Fibroblast of skin of scalp (primary cell): ENCODE measurements at regions not wholly inside any gene's neighbourhood (a gene's known extent, or its start where the extent isn't known, plus 50 kb on each side); places are given as distances from the start of the nearest gene placed in this dataset.
"Not testable (repeated sequence)": the region's sequence is repeated elsewhere in the genome, so short reads cannot be mapped to it uniquely, and the experiment has no call there.

ENCODE experiments used
- DNase-seq: peaks from one replicate; pipeline ENCODE4 v3.0.0-alpha.2; 2013

DNA sequence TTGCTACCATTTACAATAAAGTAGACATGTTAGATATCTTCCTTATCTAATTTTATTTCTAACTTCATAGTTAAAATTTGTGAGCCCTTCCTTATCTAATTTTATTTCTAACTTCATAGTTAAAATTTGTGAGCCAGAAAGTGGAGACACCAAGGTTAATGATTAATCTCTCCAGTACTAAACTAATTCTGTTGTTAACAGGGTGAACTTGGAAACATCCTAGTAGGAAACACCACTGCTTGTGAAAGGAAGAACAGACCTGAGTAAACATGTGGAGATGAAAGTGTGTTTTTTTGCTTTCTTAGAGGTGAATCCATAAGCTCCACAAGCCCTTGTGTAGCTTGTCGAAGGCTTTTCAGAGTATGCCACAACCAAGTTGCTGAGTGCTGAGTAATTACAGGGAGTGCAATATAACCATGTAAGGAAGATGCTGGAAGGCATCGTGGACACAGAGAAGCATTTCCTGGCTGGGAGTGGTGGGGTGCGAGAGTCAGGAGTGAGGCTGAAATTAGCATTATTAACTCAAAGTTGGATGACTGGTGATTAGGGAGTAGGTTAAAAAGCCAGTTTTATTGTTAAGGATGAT is 118.6 kb upstream of the NEIL3 start:
- DNase-seq, result peak; percentile 70

DNA sequence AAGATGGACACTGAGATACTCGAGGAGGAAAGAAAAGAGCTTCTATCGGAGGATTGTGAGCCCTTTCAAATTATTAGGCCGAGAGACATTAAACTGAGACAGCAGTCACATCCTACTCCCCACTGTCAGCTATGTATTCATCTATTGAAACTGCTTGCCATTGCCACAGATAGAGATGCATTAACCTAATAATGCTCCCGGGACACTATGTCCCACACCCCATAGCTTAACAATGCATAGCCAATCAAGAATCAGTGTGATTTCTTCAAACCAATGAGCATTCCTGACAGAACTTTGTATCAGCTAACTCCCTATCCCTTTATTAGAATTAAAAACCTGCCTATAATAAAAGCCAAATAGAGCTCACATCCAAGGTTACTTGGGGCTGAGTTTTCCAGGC is 118.1 kb upstream of the NEIL3 start:
- no peak for DNase-seq

DNA sequence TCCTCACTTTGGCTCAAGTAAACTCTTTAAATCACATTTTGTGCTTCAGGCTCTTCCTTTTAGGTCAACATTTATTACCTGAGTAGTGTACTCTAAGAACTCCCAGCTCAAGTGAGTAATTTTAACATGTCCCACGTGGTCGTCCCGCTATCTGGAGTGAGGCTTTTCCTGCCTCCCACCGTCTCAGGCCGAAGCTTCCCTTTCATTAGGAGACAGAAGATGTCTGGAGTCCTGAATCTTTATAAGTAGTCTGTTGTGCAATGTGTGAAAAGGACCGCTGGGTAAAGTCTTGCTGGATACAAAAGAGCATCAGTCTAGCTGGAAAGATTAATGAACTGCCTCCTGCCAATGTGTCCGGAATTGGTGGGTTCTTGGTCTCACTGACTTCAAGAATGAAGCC is 117.7 kb upstream of the NEIL3 start:
- no peak for DNase-seq

DNA sequence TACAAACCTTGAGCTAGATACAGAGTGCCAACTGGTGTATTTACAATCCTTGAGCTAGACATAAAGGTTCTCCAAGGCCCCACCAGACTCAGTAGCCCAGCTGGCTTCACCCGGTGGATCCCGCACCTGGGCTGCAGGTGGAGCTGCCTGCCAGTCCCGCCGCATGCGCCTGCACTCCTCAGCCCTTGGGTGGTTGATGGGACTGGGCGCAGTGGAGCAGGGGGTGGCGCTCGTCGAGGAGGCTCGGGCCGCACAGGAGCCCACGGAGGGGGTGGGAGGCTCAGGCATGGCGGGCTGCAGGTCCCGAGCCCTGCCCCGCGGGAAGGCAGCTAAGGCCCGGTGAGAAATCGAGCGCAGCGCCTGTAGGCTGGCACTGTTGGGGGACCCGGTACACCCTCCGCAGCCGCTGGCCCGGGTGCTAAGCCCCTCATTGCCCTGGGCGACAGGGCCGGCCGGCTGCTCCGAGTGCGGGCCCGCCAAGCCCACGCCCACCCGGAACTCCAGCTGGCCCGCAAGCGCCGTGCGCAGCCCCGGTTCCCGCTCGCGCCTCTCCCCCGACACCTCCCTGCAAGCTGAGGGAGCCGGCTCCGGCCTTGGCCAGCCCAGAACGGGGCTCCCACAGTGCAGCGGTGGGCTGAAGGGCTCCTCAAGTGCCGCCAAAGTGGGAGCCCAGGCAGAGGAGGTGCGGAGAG is 116.5 kb upstream of the NEIL3 start:
- DNase-seq, result not testable (repeated sequence)

DNA sequence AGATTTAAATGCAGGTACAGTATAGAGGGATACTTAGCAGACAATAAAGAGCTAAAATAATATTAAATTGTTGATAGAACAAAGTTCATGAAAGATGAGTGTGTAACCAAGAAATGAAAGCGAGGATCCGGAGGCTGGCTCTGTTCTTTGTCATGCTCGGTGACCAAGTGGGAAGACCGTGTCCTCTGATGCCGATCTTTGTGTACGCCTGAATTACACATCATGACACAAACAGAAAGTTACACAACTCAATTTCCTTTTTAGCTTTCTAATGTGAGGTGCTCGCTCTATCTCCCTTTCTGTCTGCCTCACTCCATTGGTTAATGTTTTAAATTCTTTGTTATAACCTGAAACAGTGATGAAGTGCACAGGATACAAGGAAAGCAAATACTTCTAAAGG is 114.8 kb upstream of the NEIL3 start:
- no peak for DNase-seq

DNA sequence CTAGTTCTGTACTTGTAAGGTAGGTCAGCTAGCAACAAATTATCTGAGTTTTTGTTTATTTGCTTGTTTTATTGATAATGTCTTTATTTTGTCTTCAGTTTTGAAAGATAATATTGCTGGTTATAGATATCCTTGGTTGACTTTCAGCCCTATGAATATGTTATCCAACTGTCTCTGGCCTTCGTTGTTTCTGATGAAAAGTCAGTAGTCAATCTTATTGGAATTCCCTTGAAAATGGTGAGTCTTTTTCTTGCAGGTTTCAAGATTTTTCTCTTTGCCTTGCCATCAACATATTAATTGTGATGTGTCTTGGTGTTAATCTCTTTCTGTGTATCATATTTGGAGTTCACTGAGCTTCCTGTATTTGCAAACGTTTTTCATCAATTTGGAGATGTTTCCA is 113.1 kb upstream of the NEIL3 start:
- DNase-seq, result no peak

DNA sequence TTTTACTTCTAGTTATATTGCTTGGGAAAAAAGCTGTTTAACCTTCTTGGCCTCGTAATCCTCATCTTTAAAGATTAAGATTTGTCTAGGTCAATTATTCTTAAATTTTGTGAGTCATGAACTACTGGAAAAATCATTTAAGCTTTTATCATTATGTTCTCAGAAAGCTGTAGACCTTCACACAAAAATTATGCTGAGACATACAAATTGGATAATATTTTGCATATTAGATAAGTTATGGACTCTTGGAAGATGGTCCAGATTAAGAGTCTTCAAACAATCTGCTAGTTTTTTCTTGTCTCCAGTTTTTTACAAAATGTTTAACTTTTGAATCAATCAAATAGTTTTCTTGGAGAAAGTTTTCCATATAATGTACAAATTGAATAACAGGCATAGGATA is 108.1 kb upstream of the NEIL3 start:
- DNase-seq, result no peak

DNA sequence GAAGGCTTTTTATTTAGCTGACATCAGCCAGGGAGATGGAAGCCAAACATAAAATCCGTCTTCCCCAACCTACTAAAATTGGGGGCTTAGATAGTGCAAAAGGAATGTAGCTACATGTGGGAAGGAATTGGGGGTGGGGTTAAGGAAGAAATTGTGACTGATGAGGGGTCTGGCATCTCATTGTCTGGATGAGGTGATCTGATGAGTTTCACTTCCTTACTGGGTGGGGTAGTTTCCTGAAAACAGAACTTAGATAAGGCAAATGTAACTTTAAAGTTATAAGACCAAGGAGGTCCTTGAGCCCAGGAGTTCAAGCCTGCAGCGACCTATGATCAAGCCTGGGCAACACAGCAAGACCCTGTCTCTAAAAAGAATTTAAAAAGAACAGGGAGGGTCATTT is 105.5 kb upstream of the NEIL3 start:
- DNase-seq, result no peak

DNA sequence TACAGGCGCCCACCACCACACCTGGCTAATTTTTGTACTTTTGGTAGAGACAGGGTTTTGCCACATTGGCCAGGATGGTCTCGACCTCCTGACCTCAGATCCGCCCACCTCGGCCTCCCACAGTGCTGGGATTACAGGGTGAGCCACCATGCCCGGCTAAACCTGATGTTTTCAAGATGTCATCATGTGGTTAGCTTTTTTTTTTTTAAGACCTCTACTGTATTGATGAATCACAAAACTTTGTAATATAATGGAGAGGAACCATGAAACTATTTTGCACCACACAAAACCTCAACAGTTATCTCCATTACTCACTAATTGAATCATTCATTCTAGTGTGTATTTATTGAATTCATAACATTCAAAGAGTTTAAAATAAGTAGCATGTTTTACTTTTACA is 94.7 kb upstream of the NEIL3 start:
- peak; percentile 57 for DNase-seq

DNA sequence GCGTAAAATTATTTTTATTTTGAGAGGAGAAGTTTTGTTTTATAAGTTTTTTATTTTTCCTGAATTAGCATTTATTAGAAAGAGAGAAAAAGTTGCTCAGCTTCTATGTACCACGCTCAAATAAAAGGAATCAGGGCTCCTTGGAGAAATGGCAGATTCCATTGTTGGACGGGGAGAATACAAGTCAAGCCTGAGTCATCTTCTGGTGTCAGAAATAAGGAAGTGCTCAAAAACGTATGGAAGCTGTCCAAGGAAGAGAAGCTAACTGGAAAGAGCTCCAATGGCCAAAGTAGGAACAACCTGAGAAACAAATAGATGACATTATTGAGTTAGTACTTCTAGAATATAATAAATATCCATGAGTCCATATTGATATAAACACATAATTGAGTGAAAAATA is 89.3 kb upstream of the NEIL3 start:
- peak; percentile 56 for DNase-seq

DNA sequence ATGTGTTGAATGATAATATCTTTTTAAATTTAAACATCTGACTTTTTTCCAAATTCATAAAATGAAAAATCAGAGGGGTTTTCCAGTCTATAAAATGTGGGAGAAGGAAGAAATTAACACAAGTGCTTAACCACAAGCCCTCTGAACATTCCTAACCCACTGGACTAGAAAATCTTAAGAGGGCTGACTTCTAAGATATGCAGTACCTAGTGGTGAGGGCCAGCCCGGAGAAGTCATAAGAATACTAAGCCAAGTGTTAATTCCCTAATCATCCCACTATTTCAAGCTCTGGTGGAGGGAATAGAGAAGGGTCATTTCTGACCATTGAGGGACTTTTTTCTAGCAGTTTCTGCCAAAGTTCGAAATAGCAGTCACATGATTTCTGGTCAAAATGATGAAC is 86.9 kb upstream of the NEIL3 start:
- DNase-seq, result no peak

DNA sequence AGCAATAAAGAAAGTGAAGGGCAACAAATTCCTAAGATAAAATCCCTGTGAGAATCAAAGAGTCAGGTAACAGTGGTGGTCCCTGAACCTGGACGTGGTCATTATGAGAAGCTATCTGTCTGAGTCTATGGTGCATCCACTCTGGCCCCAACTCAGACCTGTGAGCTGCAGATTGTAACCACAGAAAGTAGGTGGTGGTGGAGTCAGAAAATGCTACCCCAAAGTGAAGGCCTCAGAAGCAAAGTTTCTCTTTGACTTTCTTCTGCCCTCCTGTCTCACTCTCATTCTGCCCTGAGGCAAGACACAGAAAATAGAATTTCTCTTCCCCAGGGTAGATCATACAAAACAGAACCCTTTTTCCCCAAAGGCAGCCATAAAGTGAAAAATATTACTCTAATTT is 84.1 kb upstream of the NEIL3 start:
- DNase-seq, result no peak

DNA sequence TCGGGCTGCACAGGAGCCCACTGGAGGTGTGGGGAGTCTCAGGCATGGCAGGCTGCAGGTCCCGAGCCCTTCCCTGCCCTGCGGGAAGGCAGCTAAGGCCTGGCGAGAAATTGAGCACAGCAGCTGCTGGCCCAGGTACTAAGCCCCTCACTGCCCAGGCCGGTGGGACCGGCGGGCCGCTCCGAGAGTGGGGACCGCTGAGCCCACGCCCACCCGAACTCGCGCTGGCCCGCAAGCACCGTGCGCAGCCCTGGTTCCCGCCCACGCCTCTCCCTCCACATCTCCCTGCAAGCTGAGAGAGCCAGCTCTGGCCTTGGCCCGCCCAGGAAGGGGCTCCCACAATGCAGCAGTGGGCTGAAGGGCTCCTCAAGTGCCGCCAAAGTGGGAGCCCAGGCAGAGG is 82.0 kb upstream of the NEIL3 start:
- no peak for DNase-seq

DNA sequence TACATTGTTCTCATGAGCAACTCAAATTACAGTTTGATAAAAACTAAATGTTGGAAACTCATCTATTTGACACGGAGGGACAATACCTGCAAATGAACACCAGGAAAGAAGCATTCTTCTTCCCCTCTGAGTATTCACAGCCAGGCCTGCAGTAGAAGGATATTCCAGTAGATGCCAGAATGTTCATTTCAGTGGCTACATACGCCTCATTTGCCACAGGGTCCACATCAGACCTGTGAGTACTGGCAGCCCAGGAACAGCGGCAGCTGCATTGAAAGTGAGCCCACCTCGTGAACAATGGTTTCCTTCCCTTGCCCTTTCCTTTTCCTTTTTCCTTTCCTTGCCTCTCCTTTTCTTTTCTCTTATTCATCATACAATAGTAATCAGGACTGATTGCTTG is 81.1 kb upstream of the NEIL3 start:
- DNase-seq, result no peak

DNA sequence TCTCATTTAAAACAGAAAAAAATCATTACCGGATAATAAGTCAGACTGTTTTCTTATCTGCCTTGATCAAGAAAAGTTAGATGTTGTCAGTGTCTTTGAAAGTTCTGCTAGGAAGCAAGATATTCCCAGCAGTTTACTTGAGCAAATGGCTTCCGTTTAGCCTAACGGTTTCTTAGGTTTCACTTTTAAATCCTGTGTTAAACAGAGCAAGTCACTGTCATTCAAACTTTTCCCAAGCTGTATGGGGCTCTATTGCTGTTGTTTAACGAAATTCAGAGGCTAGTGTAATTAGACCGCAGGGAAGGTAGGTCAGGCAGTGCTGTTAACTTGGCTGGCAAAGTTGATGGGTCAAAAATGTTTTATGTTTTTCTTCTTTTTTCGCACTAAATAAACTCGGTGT is 80.3 kb upstream of the NEIL3 start:
- no peak for DNase-seq

DNA sequence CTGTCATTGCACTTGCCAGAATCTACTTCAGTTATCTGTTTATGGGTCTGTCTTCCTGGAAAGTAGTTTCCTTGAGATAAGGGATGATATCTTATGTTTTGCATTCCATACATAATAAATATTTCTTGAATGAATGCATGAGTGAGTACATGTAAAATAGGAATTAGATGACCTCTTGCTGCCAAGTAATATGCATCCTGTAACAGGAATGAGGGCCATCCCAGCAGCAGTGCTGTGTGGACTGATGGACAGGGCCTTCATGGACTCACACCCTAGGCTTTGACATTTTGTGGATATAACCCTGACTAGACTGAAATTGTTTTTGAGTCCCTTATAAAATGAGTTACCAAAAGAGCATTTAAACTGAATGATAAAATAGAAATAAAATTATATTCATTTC is 77.2 kb upstream of the NEIL3 start:
- no peak for DNase-seq

DNA sequence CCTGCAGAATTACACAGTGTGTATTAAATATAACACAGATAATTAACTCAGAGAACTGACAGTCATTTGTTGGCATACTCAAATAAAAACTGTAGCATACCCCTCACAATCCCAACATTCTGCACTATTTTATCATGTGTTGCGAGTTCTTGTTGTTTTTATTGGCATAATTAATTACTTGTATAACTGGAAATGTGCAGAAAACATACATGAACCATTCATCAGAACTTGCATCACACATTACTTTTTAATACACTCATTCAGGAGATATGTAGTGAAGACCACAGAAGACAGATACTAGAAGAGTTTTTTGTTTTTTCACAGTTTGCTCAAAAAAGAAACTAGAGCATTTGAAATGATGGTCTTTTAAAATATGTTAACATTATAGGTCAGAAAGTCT is 74.6 kb upstream of the NEIL3 start:
- peak; percentile 80 for DNase-seq

DNA sequence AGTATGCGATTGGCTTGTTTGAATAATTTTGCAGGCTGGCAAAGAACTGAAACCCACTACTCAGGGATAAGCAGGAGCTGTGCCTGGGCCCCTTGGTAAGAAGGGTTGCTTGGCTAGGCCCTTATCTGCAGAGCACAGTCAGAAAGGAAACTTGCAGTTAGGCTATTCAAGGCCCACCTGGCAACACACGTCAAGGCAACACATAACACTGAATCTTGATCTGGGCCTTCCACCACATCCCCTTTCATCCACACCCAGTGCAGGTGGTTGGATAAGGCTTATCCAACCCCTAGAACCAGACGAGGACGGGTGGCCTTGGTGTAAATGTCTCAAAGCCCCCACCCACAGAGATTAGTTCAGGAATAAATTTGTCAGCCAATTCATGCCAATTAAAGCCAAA is 72.8 kb upstream of the NEIL3 start:
- no peak for DNase-seq

DNA sequence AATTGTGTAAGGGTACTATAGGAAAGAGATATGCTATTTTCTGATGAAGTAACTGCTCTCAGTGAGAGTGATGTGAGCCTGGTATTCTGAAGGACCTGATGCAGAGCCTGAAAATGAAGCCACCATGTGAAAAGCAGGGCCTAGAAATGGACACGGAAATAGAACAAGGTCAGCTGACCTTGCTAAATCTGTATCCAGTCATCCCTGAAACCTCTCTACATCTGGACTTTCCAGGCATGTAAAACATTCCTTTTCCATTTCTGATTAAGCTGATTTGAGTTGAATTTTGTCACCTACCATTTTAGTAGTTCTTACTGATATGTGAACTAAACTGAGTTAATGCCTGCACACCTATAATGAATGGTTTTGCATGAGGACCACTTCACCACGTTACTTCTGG is 72.4 kb upstream of the NEIL3 start:
- no peak for DNase-seq

DNA sequence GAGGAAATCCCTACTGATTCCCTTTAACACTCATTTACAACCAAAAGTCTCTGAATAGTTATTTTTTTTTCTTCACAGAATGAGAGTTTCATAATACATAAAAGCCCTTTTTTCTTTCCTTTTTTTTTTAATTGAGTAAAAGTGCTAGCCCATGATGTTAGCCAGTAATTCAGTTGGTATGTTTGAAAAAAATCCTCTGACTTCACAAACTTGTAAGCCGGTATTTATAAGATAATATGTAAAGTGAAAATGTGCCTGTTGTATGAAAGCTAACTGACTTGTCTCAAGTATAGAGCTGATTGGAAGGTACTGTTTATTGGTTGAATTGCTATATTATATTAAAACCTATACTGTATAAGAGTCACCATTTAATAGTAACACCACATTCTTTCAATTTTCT is 70.2 kb upstream of the NEIL3 start:
- no peak for DNase-seq

DNA sequence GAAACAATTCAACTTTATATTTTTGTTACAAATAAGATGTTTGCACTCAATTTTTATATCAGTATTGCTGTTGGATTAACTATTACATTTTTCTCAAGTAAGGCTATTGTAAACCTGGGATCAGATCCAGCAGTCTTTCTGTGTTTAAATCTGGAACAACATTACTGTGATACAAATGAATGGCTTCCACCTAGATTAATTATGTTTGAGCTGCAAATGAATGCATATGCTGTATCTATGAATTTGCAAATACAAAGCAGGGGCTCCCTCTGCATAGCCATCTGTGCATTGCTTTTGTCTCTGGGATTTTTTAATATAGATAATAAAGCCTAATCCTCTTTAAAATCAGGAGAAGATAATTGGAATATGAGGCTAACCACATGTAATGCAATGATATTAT is 69.8 kb upstream of the NEIL3 start:
- DNase-seq, result no peak

DNA sequence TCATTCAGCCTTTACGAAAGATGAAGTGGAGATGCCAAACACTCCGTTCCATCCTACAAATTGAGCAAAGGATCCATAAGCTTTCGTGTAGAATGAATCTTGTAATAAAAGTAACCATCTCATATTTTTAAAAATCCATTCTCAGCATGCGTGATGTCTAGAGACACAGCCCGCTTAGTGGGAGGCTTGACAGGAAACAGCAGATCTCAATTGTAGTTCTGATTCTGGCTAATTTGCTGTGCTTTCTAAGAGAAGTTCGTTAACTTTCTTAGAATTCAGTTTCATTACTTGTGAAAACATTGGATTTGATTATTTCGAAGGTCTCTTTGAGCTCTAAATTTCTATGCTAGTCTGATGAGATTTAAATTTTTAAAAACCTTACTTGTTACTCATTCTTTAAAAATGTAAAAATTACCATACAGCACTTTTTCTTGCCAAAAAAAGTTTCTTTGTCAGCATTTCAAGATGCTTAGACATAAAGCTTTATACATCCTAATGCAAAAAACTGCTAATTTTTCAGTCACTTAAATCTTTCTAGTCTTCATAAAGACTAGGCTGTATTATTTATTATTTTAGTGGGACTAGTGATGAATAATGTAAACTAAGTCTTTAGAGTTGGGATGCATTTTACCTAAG is 66.9 kb upstream of the NEIL3 start:
- DNase-seq, result peak; percentile 38

DNA sequence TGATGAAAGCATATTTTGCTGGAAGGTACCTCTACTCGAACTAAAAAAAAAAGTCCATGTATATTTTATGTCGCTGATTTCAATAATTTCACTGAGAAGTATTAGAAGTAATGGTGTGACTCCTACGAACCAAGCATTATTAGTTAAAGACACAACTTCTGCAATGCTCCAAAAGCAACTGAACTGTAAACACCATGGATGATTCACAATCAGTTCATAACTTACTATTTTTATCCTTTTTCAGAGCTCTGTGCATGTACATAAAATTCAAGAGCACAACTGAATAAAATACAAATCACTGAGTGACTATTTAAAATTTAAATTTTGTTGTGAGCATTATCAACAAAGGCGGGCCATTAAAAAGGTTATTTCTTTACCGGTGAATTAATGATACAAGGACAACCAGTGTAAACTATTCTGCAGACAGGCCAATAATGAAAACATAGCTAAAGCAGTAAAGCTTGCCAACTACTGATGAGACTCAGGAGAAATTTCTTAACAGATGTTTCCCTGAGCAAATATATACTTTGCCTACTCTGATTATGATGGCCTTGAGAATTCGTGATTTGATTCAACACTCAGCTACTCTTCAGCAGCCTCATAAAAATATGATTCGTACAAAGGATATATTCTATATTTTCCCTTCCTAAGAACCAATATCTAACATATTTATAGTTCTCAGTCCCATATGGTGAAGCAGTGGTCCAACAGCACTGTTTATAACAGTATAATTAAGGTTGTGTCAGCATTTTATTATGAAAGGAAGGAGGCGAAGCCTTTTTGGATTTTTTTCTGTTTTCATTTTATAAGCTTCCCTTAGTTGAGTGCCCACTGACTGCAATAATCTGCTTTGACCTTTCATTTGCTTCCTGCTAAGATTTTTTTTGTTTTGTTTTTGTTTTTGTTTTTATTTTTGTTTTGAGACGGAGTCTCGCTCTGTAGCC is 62.8 kb upstream of the NEIL3 start:
- no peak for DNase-seq
